ENCODE measurements at regions not wholly inside any gene's neighbourhood (a gene's known extent, or its start where the extent isn't known, plus 50 kb on each side); places are given as distances from the start of the nearest gene placed in this dataset.

- FAIRE-seq (no peak), DNase-seq (ENCODE audit: low spot score) (no peak)
Observed at GRCh38 chr9:12066455-12067035, 626.6 kb upstream of the TYRP1 start.

- DNase-seq (ENCODE audit: low spot score), result no peak
- no peak for FAIRE-seq
Observed at GRCh38 chr9:12069366-12069765, 623.8 kb upstream of the TYRP1 start.

- DNase-seq (ENCODE audit: low spot score), result no peak
- FAIRE-seq, result no peak
Observed at GRCh38 chr9:12085399-12085798, 607.8 kb upstream of the TYRP1 start.

- FAIRE-seq (no peak), DNase-seq (ENCODE audit: low spot score) (no peak)
Observed at GRCh38 chr9:12091865-12092527, 601.2 kb upstream of the TYRP1 start.

- no peak for DNase-seq (ENCODE audit: low spot score)
- no peak for FAIRE-seq
Observed at GRCh38 chr9:12094046-12094445, 599.1 kb upstream of the TYRP1 start.

GRCh38 chr9:12095931-12096330, 597.3 kb upstream of the TYRP1 start:
- FAIRE-seq (no peak), DNase-seq (ENCODE audit: low spot score) (no peak)

- FAIRE-seq, result no peak
- no peak for DNase-seq (ENCODE audit: low spot score)
Observed at GRCh38 chr9:12133416-12133815, 559.8 kb upstream of the TYRP1 start.

- no peak for DNase-seq (ENCODE audit: low spot score)
- FAIRE-seq, result no peak
Observed at GRCh38 chr9:12141422-12141821, 551.8 kb upstream of the TYRP1 start.

GRCh38 chr9:12155401-12156134, 537.6 kb upstream of the TYRP1 start:
- DNase-seq (ENCODE audit: low spot score) (no peak), FAIRE-seq (no peak)

- FAIRE-seq (no peak), DNase-seq (ENCODE audit: low spot score) (no peak)
Observed at GRCh38 chr9:12162181-12162815, 530.9 kb upstream of the TYRP1 start.

- DNase-seq (ENCODE audit: low spot score) (no peak), FAIRE-seq (no peak)
Observed at GRCh38 chr9:12163723-12164458, 529.3 kb upstream of the TYRP1 start.

- FAIRE-seq, result no peak
Observed at GRCh38 chr9:12166518-12166917, 526.7 kb upstream of the TYRP1 start.

GRCh38 chr9:12170456-12170855, 522.7 kb upstream of the TYRP1 start:
- FAIRE-seq, result no peak
- DNase-seq (ENCODE audit: low spot score), result no peak

More at GRCh38 chr9:12166518-12166917, 526.7 kb upstream of the TYRP1 start:
- no peak for DNase-seq (ENCODE audit: low spot score)

GRCh38 chr9:12178634-12179033, 514.6 kb upstream of the TYRP1 start:
- no peak for FAIRE-seq
- DNase-seq (ENCODE audit: low spot score), result no peak

GRCh38 chr9:12182806-12183205, 510.4 kb upstream of the TYRP1 start:
- DNase-seq (ENCODE audit: low spot score) (no peak), FAIRE-seq (no peak)

GRCh38 chr9:12183321-12183720, 509.9 kb upstream of the TYRP1 start:
- no peak for DNase-seq (ENCODE audit: low spot score)
- no peak for FAIRE-seq

- FAIRE-seq (no peak), DNase-seq (ENCODE audit: low spot score) (no peak)
Observed at GRCh38 chr9:12185856-12186255, 507.3 kb upstream of the TYRP1 start.

GRCh38 chr9:12191630-12192029, 501.6 kb upstream of the TYRP1 start:
- DNase-seq (ENCODE audit: low spot score), result no peak
- FAIRE-seq, result no peak

GRCh38 chr9:12194731-12195130, 498.5 kb upstream of the TYRP1 start:
- FAIRE-seq, result no peak

GRCh38 chr9:12195456-12195855, 497.7 kb upstream of the TYRP1 start:
- DNase-seq (ENCODE audit: low spot score) (no peak), FAIRE-seq (no peak)

More at GRCh38 chr9:12194731-12195130, 498.5 kb upstream of the TYRP1 start:
- DNase-seq (ENCODE audit: low spot score), result no peak

GRCh38 chr9:12204512-12204911, 488.7 kb upstream of the TYRP1 start:
- FAIRE-seq (no peak), DNase-seq (ENCODE audit: low spot score) (no peak)
